Uterus (tissue), 2 donors: ENCODE measurements at regions not wholly inside any gene's neighbourhood (a gene's known extent, or its start where the extent isn't known, plus 50 kb on each side); places are given as distances from the start of the nearest gene placed in this dataset.

Source experiments
- POLR2A ChIP-seq, 2 donors: fragments of 450-650 bp; IDR thresholded peaks; one replicate each; pipeline ENCODE4 v1.6.1; 2016; ENCODE audit warnings: antibody characterized with exemption in 2 of 2, mild to moderate bottlenecking in 1 of 2, moderate library complexity in 1 of 2
- TF ChIP-seq, protein P1 (sequence below), 4 experiments: fragments of 200-600 bp in 2 of 4; fragments of 450-650 bp in 2 of 4; sonication (generic) in 2 of 4; IDR thresholded peaks; one replicate each; pipeline ENCODE4 v1.5.1; 2016 to 2019; ENCODE audit warnings: antibody characterized with exemption in 4 of 4, mild to moderate bottlenecking in 2 of 4, moderate library complexity in 1 of 4

DNA sequence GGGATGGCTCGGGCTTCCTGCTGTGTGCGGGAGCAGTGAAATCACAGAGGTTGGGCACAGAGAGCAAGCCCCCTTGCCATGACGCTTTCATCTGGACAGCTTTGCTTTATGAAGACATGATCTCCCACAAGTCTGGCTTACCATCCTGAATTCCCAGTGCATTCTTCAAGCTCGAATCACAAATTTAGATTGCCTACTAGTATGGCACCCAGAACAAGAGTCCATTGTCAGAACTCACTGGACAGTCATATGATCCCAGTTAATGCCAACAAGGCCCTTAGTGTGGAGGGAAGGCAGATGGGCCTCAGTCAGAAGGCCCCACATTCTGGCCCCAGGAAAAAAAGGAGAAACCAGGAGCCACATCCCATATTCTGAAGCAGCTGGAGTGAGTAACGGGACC, 147.3 kb upstream of the FOXQ1 start:
- TF ChIP-seq, protein P1, sequence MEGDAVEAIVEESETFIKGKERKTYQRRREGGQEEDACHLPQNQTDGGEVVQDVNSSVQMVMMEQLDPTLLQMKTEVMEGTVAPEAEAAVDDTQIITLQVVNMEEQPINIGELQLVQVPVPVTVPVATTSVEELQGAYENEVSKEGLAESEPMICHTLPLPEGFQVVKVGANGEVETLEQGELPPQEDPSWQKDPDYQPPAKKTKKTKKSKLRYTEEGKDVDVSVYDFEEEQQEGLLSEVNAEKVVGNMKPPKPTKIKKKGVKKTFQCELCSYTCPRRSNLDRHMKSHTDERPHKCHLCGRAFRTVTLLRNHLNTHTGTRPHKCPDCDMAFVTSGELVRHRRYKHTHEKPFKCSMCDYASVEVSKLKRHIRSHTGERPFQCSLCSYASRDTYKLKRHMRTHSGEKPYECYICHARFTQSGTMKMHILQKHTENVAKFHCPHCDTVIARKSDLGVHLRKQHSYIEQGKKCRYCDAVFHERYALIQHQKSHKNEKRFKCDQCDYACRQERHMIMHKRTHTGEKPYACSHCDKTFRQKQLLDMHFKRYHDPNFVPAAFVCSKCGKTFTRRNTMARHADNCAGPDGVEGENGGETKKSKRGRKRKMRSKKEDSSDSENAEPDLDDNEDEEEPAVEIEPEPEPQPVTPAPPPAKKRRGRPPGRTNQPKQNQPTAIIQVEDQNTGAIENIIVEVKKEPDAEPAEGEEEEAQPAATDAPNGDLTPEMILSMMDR (IDR thresholded peaks at IDR 0.05) = no peak
- no peak for TF ChIP-seq POLR2A (IDR thresholded peaks at IDR 0.05)
